ENCODE measurements at regions not wholly inside any gene's neighbourhood (a gene's known extent, or its start where the extent isn't known, plus 50 kb on each side); places are given as distances from the start of the nearest gene placed in this dataset.

- TF ChIP-seq CTCF (IDR thresholded peaks at IDR 0.05) (no peak), POLR2A (IDR thresholded peaks at IDR 0.05) (no peak), EP300 (IDR thresholded peaks at IDR 0.05) (no peak)
These were observed 1238.9 kb downstream of the XPNPEP1 start for GRCh38 chr10:108684431-108684830.

Data from tibial nerve (tissue), 4 donors.